ENCODE measurements at regions not wholly inside any gene's neighbourhood (a gene's known extent, or its start where the extent isn't known, plus 50 kb on each side); places are given as distances from the start of the nearest gene placed in this dataset.

GRCh38 chr13:33683376-33683775 lies 134.6 kb upstream of the RFC3 start:
- no peak for TF ChIP-seq CTCF (IDR thresholded peaks at IDR 0.05; ENCODE audit: insufficient read depth, low read depth, low read length, missing control alignments)
- no peak overlapping the region for H3K4me3 ChIP-seq (ENCODE audit: low read depth, low read length)
- no peak for DNase-seq (ENCODE audit: low read depth)

GRCh38 chr13:33684874-33685273 lies 133.1 kb upstream of the RFC3 start:
- DNase-seq (ENCODE audit: low read depth): no peak
- no peak for TF ChIP-seq CTCF (IDR thresholded peaks at IDR 0.05; ENCODE audit: insufficient read depth, low read depth, low read length, missing control alignments)
- H3K4me3 ChIP-seq (ENCODE audit: low read depth, low read length): no peak overlapping the region

- H3K4me3 ChIP-seq (ENCODE audit: low read depth, low read length): no peak overlapping the region
- TF ChIP-seq CTCF (IDR thresholded peaks at IDR 0.05; ENCODE audit: insufficient read depth, low read depth, low read length, missing control alignments): no peak
- DNase-seq (ENCODE audit: low read depth): no peak
Measured at GRCh38 chr13:33686772-33687480, 131.0 kb upstream of the RFC3 start.

DNA sequence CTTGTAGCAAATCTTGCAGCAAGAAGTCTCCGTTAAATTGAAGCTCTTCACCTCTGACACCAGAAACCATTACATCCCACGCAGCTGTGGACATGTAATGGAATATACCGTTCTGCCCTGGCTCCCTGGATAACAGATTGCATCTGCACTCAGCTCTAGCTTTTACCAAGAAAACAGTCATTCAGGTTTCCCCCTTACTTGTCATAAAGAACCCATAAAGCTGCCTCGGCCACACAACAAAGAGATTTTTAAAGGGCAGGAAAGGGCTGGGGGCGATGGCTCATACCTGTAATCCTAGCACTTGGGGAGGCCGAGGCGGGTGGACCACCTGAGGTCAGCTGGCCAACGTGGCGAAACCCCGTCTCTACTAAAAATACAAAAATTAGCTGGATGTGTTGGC lies 127.6 kb upstream of the RFC3 start:
- no peak for DNase-seq (ENCODE audit: low read depth)
- no peak for TF ChIP-seq CTCF (IDR thresholded peaks at IDR 0.05; ENCODE audit: insufficient read depth, low read depth, low read length, missing control alignments)
- H3K4me3 ChIP-seq (ENCODE audit: low read depth, low read length): no peak overlapping the region

- no peak for TF ChIP-seq CTCF (IDR thresholded peaks at IDR 0.05; ENCODE audit: insufficient read depth, low read depth, low read length, missing control alignments)
- DNase-seq (ENCODE audit: low read depth): no peak
- H3K4me3 ChIP-seq (ENCODE audit: low read depth, low read length): no peak overlapping the region
Measured at GRCh38 chr13:33691980-33692379, 126.0 kb upstream of the RFC3 start.

GRCh38 chr13:33692531-33692930 lies 125.4 kb upstream of the RFC3 start:
- DNase-seq (ENCODE audit: low read depth): no peak
- no peak overlapping the region for H3K4me3 ChIP-seq (ENCODE audit: low read depth, low read length)
- TF ChIP-seq CTCF (IDR thresholded peaks at IDR 0.05; ENCODE audit: insufficient read depth, low read depth, low read length, missing control alignments): no peak

DNA sequence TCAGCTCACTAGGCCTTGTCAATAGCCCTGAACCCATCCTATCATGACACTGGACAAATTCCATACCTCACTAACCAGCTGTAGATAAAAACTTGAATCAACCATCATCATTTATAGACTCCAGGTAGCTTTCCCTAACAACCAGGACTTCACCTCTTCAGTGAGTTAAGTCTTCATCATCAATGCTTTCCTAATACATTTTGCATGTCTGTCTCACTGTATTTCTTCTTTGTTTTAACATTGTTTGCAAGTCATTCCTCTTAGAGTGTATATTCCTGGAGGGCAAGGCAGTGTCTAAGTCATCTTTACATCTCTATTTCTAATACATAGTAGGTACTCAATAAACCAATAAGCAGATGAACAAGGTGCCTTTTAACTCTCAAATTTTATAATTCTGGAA lies 123.4 kb upstream of the RFC3 start:
- TF ChIP-seq CTCF (IDR thresholded peaks at IDR 0.05; ENCODE audit: insufficient read depth, low read depth, low read length, missing control alignments): no peak
- no peak overlapping the region for H3K4me3 ChIP-seq (ENCODE audit: low read depth, low read length)
- no peak for DNase-seq (ENCODE audit: low read depth)

Data from GM12865 (cell line).